ENCODE measurements at regions not wholly inside any gene's neighbourhood (a gene's known extent, or its start where the extent isn't known, plus 50 kb on each side); places are given as distances from the start of the nearest gene placed in this dataset.

GRCh38 chr16:63473725-63474124, 1437.5 kb upstream of the CDH8 start:
- no peaks in the 10 kb centered on the region for H3K9me3 ChIP-seq
- H3K36me3 ChIP-seq, result no peaks in the 10 kb centered on the region
- no peak for DNase-seq (ENCODE audit: low spot score)
- no peaks in the 10 kb centered on the region for H3K27me3 ChIP-seq (replicated peaks; ENCODE audit: insufficient read depth)
- H3K4me3 ChIP-seq, result no peak overlapping the region
- intact Hi-C loops (cut with DNase I), result loop anchor here (10.0 kb wide), 1 partner anchor 981 kb away; no protein-coding TSS in a partner anchor
- TF ChIP-seq POLR2A (IDR thresholded peaks at IDR 0.05) (no peak), POLR2AphosphoS5 (IDR thresholded peaks at IDR 0.05) (no peak), CTCF (IDR thresholded peaks at IDR 0.05) (no peak)
- H3K4me1 ChIP-seq (replicated peaks), result no peaks in the 10 kb centered on the region
- no peak overlapping the region for H3K27ac ChIP-seq

GRCh38 chr16:63467513-63467912, 1431.3 kb upstream of the CDH8 start:
- H3K4me3 ChIP-seq, result no peak overlapping the region
- H3K9me3 ChIP-seq, result no peaks in the 10 kb centered on the region
- intact Hi-C loops (cut with DNase I), result loop anchor here (10.0 kb wide), 1 partner anchor 1647 kb away; no protein-coding TSS in a partner anchor
- DNase-seq (ENCODE audit: low spot score), result no peak
- TF ChIP-seq POLR2A (IDR thresholded peaks at IDR 0.05) (no peak), CTCF (IDR thresholded peaks at IDR 0.05) (no peak), POLR2AphosphoS5 (IDR thresholded peaks at IDR 0.05) (no peak)
- no peak overlapping the region for H3K27ac ChIP-seq
- 78% methylated on average over 2 of the region's 2 CpGs for WGBS
- H3K4me1 ChIP-seq (replicated peaks), result no peaks in the 10 kb centered on the region
- no peaks in the 10 kb centered on the region for H3K36me3 ChIP-seq
- H3K27me3 ChIP-seq (replicated peaks; ENCODE audit: insufficient read depth), result no peaks in the 10 kb centered on the region

GRCh38 chr16:63462316-63462715, 1426.1 kb upstream of the CDH8 start:
- DNase-seq (ENCODE audit: low spot score), result no peak
- Histone ChIP-seq H3K27ac (no peak overlapping the region), H3K4me1 (replicated peaks) (no peaks in the 10 kb centered on the region), H3K36me3 (no peaks in the 10 kb centered on the region), H3K27me3 (replicated peaks; ENCODE audit: insufficient read depth) (no peaks in the 10 kb centered on the region), H3K4me3 (no peak overlapping the region), H3K9me3 (no peaks in the 10 kb centered on the region)
- WGBS, result 10% methylated on average over 1 of the region's 1 CpG
- no peak for TF ChIP-seq POLR2A (IDR thresholded peaks at IDR 0.05)
- TF ChIP-seq CTCF (IDR thresholded peaks at IDR 0.05), result no peak
- TF ChIP-seq POLR2AphosphoS5 (IDR thresholded peaks at IDR 0.05), result no peak
- intact Hi-C loops (cut with DNase I), result loop anchor here (10.0 kb wide), 1 partner anchor 1652 kb away; no protein-coding TSS in a partner anchor

- no peaks in the 10 kb centered on the region for H3K4me1 ChIP-seq (replicated peaks)
- no peak overlapping the region for H3K4me3 ChIP-seq
- H3K27ac ChIP-seq, result no peak overlapping the region
- intact Hi-C loops (cut with DNase I), result loop anchor here (10.0 kb wide), 1 partner anchor 1653 kb away; no protein-coding TSS in a partner anchor
- H3K27me3 ChIP-seq (replicated peaks; ENCODE audit: insufficient read depth), result no peaks in the 10 kb centered on the region
- H3K9me3 ChIP-seq, result no peaks in the 10 kb centered on the region
- peak; percentile 7 for DNase-seq (ENCODE audit: low spot score)
- 38% methylated on average over 3 of the region's 3 CpGs for WGBS
- H3K36me3 ChIP-seq, result no peaks in the 10 kb centered on the region
- TF ChIP-seq POLR2AphosphoS5 (IDR thresholded peaks at IDR 0.05), result no peak
- no peak for TF ChIP-seq POLR2A (IDR thresholded peaks at IDR 0.05)
- TF ChIP-seq CTCF (IDR thresholded peaks at IDR 0.05), result peak in 3 of 4 experiments; percentile 24 to 61 (median 59)
Measured at GRCh38 chr16:63461248-63461841, 1425.1 kb upstream of the CDH8 start.

- Histone ChIP-seq H3K4me1 (replicated peaks) (no peaks in the 10 kb centered on the region), H3K4me3 (no peak overlapping the region), H3K9me3 (no peaks in the 10 kb centered on the region), H3K27me3 (replicated peaks; ENCODE audit: insufficient read depth) (no peaks in the 10 kb centered on the region), H3K36me3 (no peaks in the 10 kb centered on the region), H3K27ac (no peak overlapping the region)
- TF ChIP-seq POLR2AphosphoS5 (IDR thresholded peaks at IDR 0.05) (no peak), POLR2A (IDR thresholded peaks at IDR 0.05) (no peak), CTCF (IDR thresholded peaks at IDR 0.05) (no peak)
- intact Hi-C loops (cut with DNase I), result no loop called here
- DNase-seq (ENCODE audit: low spot score), result no peak
- 56% methylated on average over 5 of the region's 5 CpGs for WGBS
Measured at GRCh38 chr16:63458846-63459245, 1422.6 kb upstream of the CDH8 start.

Measured in prostate gland (tissue), 2 donors.